Stromal cell of bone marrow (primary cell): ENCODE measurements at regions not wholly inside any gene's neighbourhood (a gene's known extent, or its start where the extent isn't known, plus 50 kb on each side); places are given as distances from the start of the nearest gene placed in this dataset.

ENCODE experiments used
- DNase-seq: peaks from one replicate; pipeline ENCODE4 v3.0.0-alpha.2; 2012; ENCODE audit warnings: low read depth

- no peak for DNase-seq
Observed at GRCh38 chrX:4249401-4249800, 536.0 kb upstream of the PRKX start.

GRCh38 chrX:4243759-4244158 lies 530.3 kb upstream of the PRKX start:
- no peak for DNase-seq

GRCh38 chrX:4240541-4241194 lies 527.2 kb upstream of the PRKX start:
- DNase-seq: no peak

GRCh38 chrX:4239650-4240540 lies 526.4 kb upstream of the PRKX start:
- no peak for DNase-seq

- no peak for DNase-seq
Observed at GRCh38 chrX:4238916-4239315, 525.5 kb upstream of the PRKX start.

GRCh38 chrX:4225086-4225485 lies 511.6 kb upstream of the PRKX start:
- no peak for DNase-seq

- no peak for DNase-seq
Observed at GRCh38 chrX:4206941-4207340, 493.5 kb upstream of the PRKX start.

GRCh38 chrX:4197971-4198370 lies 484.5 kb upstream of the PRKX start:
- no peak for DNase-seq

GRCh38 chrX:4193500-4194155 lies 480.2 kb upstream of the PRKX start:
- no peak for DNase-seq

- DNase-seq: no peak
Observed at GRCh38 chrX:4186331-4186730, 472.9 kb upstream of the PRKX start.

- no peak for DNase-seq
Observed at GRCh38 chrX:4185086-4185485, 471.6 kb upstream of the PRKX start.

- no peak for DNase-seq
Observed at GRCh38 chrX:4182408-4182806, 469.0 kb upstream of the PRKX start.

- DNase-seq: no peak
Observed at GRCh38 chrX:4181782-4182407, 468.4 kb upstream of the PRKX start.

GRCh38 chrX:4179031-4179430 lies 465.6 kb upstream of the PRKX start:
- DNase-seq: no peak

GRCh38 chrX:4175221-4175620 lies 461.8 kb upstream of the PRKX start:
- no peak for DNase-seq

- no peak for DNase-seq
Observed at GRCh38 chrX:4173743-4174142, 460.3 kb upstream of the PRKX start.

GRCh38 chrX:4151798-4152197 lies 438.3 kb upstream of the PRKX start:
- no peak for DNase-seq

- no peak for DNase-seq
Observed at GRCh38 chrX:4150259-4150658, 436.8 kb upstream of the PRKX start.

GRCh38 chrX:4129626-4130025 lies 416.2 kb upstream of the PRKX start:
- DNase-seq: no peak

GRCh38 chrX:4118666-4119530 lies 405.4 kb upstream of the PRKX start:
- DNase-seq: no peak

GRCh38 chrX:4110964-4111363 lies 397.5 kb upstream of the PRKX start:
- DNase-seq: no peak

GRCh38 chrX:4094926-4095325 lies 381.5 kb upstream of the PRKX start:
- no peak for DNase-seq
